DND-41 (cell line): ENCODE measurements at regions not wholly inside any gene's neighbourhood (a gene's known extent, or its start where the extent isn't known, plus 50 kb on each side); places are given as distances from the start of the nearest gene placed in this dataset.

Experiments used
- ATAC-seq: fragments of 200-7000 bp; cut with Tn5 transposase; 3 replicates; pipeline ENCODE4 v1.9.1; 2021; ENCODE audit warnings: low read depth; ENCODE audit not compliant: insufficient read depth
- DNase-seq: peaks from one replicate; pipeline ENCODE4 v3.0.0-alpha.2; 2020
- H2AFZ ChIP-seq: 2 replicates; pipeline ENCODE4 v1.6.0; 2012; ENCODE audit warnings: low read depth, low read length
- H3K27ac ChIP-seq: 2 replicates; pipeline ENCODE4 v1.5.1; 2012; ENCODE audit warnings: low read length, inconsistent platforms
- H3K27me3 ChIP-seq: fragments of 200-600 bp; sonication (generic); 2 replicates; pipeline ENCODE4 v1.6.0; 2012; ENCODE audit warnings: low read length, mild to moderate bottlenecking, inconsistent platforms; ENCODE audit not compliant: insufficient read depth, poor library complexity
- H3K36me3 ChIP-seq: 2 replicates; pipeline ENCODE4 v1.5.1; 2012; ENCODE audit warnings: low read length, inconsistent platforms; ENCODE audit not compliant: insufficient read depth
- H3K4me1 ChIP-seq: 2 replicates; pipeline ENCODE4 v1.5.1; 2012; ENCODE audit warnings: mild to moderate bottlenecking, low read length; ENCODE audit not compliant: insufficient read depth
- H3K4me2 ChIP-seq: 2 replicates; pipeline ENCODE4 v1.6.0; 2012; ENCODE audit warnings: mild to moderate bottlenecking, moderate library complexity, low read length, inconsistent platforms; ENCODE audit not compliant: insufficient read depth
- H3K4me3 ChIP-seq, 2 experiments: fragments of 200-600 bp in 1 of 2; shearing (Covaris generic) in 1 of 2; 2 replicates each; pipeline ENCODE4 v1.5.1; 2012 to 2016; ENCODE audit warnings: inconsistent platforms in 2 of 2, low read length in 2 of 2, mild to moderate bottlenecking in 2 of 2, low read depth in 1 of 2, moderate library complexity in 1 of 2
- H3K79me2 ChIP-seq: 2 replicates; pipeline ENCODE4 v1.6.0; 2012; ENCODE audit warnings: low read length, inconsistent platforms; ENCODE audit not compliant: insufficient read depth
- H3K9ac ChIP-seq: 2 replicates; pipeline ENCODE4 v1.6.0; 2012; ENCODE audit warnings: low read depth, mild to moderate bottlenecking, inconsistent platforms, low read length, moderate library complexity
- H3K9me3 ChIP-seq: 2 replicates; pipeline ENCODE4 v1.5.1; 2012; ENCODE audit warnings: low read length, moderate library complexity, mild to moderate bottlenecking, inconsistent platforms; ENCODE audit not compliant: insufficient read depth, severe bottlenecking
- H4K20me1 ChIP-seq: 2 replicates; pipeline ENCODE4 v1.6.0; 2012; ENCODE audit warnings: low read length; ENCODE audit not compliant: insufficient read depth
- EZH2 ChIP-seq: IDR thresholded peaks from 3 replicates; pipeline ENCODE4 v1.6.1; 2012; ENCODE audit warnings: borderline replicate concordance, low read depth, mild to moderate bottlenecking, moderate library complexity, low read length, inconsistent platforms; ENCODE audit not compliant: severe bottlenecking
- TF ChIP-seq, protein P1 (sequence below): IDR thresholded peaks from 2 replicates; pipeline ENCODE4 v1.5.1; 2012; ENCODE audit warnings: borderline replicate concordance, low read length, moderate library complexity, mild to moderate bottlenecking; ENCODE audit not compliant: poor library complexity, severe bottlenecking; ENCODE audit errors: extremely low read depth

DNA sequence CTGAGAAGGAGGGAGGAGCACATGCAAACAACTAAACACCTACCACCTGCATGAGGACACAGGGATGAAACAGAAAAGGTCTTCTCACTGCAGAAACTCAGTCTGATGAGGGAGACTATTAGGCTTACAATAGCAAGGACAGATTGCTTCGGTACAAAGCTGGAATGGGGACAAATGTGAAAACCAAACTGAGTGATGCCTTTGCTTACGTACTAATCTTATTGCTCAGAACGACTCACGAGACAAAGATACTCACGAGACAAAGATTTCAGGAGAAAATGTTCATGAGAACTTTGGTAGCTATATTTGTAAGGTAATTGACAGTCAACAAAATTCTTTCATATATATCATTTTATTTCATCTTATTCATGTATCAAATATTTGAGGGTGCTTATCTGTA is 71.9 kb upstream of the TAF1L start:
- Histone ChIP-seq H3K4me1 (no peaks in the 10 kb centered on the region), H3K9me3 (no peaks in the 10 kb centered on the region), H4K20me1 (no peaks in the 10 kb centered on the region), H3K27ac (no peak overlapping the region), H3K4me2 (no peak overlapping the region), H3K9ac (no peak overlapping the region), H3K27me3 (no peaks in the 10 kb centered on the region), H3K4me3 (no peak overlapping the region), H3K36me3 (no peaks in the 10 kb centered on the region), H3K79me2 (no peaks in the 10 kb centered on the region), H2AFZ (no peak overlapping the region)
- TF ChIP-seq, protein P1, sequence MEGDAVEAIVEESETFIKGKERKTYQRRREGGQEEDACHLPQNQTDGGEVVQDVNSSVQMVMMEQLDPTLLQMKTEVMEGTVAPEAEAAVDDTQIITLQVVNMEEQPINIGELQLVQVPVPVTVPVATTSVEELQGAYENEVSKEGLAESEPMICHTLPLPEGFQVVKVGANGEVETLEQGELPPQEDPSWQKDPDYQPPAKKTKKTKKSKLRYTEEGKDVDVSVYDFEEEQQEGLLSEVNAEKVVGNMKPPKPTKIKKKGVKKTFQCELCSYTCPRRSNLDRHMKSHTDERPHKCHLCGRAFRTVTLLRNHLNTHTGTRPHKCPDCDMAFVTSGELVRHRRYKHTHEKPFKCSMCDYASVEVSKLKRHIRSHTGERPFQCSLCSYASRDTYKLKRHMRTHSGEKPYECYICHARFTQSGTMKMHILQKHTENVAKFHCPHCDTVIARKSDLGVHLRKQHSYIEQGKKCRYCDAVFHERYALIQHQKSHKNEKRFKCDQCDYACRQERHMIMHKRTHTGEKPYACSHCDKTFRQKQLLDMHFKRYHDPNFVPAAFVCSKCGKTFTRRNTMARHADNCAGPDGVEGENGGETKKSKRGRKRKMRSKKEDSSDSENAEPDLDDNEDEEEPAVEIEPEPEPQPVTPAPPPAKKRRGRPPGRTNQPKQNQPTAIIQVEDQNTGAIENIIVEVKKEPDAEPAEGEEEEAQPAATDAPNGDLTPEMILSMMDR: no peak
- no peak for TF ChIP-seq EZH2
- ATAC-seq (no peak), DNase-seq (no peak)

GRCh38 chr9:32708480-32709150 is 73.1 kb upstream of the TAF1L start:
- no peak overlapping the region for H3K4me3 ChIP-seq
- no peaks in the 10 kb centered on the region for H3K36me3 ChIP-seq
- no peak overlapping the region for H3K9ac ChIP-seq
- no peak overlapping the region for H2AFZ ChIP-seq
- H3K79me2 ChIP-seq: no peaks in the 10 kb centered on the region
- H3K4me1 ChIP-seq: no peaks in the 10 kb centered on the region
- no peak overlapping the region for H3K4me2 ChIP-seq
- H3K27ac ChIP-seq: no peak overlapping the region
- DNase-seq (no peak), ATAC-seq (no peak)
- no peaks in the 10 kb centered on the region for H3K9me3 ChIP-seq
- H3K27me3 ChIP-seq: no peaks in the 10 kb centered on the region
- no peaks in the 10 kb centered on the region for H4K20me1 ChIP-seq
- TF ChIP-seq, protein P1: no peak
- no peak for TF ChIP-seq EZH2

DNA sequence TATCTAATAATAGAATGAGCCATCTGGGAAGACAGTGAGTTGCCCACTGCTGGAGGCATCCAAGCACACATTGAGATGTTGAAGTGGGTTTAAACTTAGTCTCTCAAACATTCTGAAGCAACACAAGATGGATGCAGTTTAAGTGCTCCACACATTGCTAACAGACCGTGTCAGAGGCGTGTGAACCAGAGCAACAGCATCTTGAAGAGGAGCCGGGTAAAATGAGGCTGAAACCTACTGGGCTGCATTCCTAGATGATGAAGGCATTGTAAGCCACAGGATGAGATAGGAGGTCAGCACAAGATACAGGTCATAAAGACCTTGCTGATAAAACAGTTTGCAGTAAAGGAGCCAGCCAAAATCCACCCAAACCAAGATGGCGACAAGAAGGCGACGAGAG is 73.5 kb upstream of the TMEM215 start:
- Histone ChIP-seq H3K4me1 (no peaks in the 10 kb centered on the region), H3K9me3 (no peaks in the 10 kb centered on the region), H3K27me3 (no peaks in the 10 kb centered on the region), H3K79me2 (no peaks in the 10 kb centered on the region), H4K20me1 (no peaks in the 10 kb centered on the region), H2AFZ (no peak overlapping the region), H3K36me3 (no peaks in the 10 kb centered on the region), H3K9ac (no peak overlapping the region), H3K4me2 (no peak overlapping the region), H3K4me3 (no peak overlapping the region), H3K27ac (no peak overlapping the region)
- no peak for TF ChIP-seq EZH2
- TF ChIP-seq, protein P1: no peak
- ATAC-seq (no peak), DNase-seq (no peak)
